Endodermal cell (in vitro differentiated cells): ENCODE measurements at regions not wholly inside any gene's neighbourhood (a gene's known extent, or its start where the extent isn't known, plus 50 kb on each side); places are given as distances from the start of the nearest gene placed in this dataset.

Experiments
- DNase-seq: peaks from one replicate; pipeline ENCODE4 v3.0.0-alpha.2; 2017
- H3K27ac ChIP-seq: 2 replicates; pipeline ENCODE4 v1.5.1; 2013; ENCODE audit warnings: mild to moderate bottlenecking, low read depth, low read length, moderate library complexity
- H3K27me3 ChIP-seq: 2 replicates; pipeline ENCODE4 v1.6.1; 2013; ENCODE audit warnings: mild to moderate bottlenecking, low read length, moderate library complexity; ENCODE audit not compliant: insufficient read depth, control insufficient read depth, poor library complexity, severe bottlenecking
- H3K36me3 ChIP-seq: 2 replicates; pipeline ENCODE4 v1.7.0; 2013; ENCODE audit warnings: mild to moderate bottlenecking, low read length, moderate library complexity; ENCODE audit not compliant: control insufficient read depth, insufficient read depth
- H3K4me1 ChIP-seq: one replicate; pipeline ENCODE4 v1.7.0; 2013; ENCODE audit warnings: low read length; ENCODE audit not compliant: control insufficient read depth, insufficient read depth
- H3K4me3 ChIP-seq: 2 replicates; pipeline ENCODE4 v1.5.1; 2013; ENCODE audit warnings: mild to moderate bottlenecking, low read length, moderate library complexity
- H3K9ac ChIP-seq: 2 replicates; pipeline ENCODE4 v1.6.1; 2013; ENCODE audit warnings: mild to moderate bottlenecking, low read length, moderate library complexity; ENCODE audit not compliant: poor library complexity, severe bottlenecking; ENCODE audit errors: extremely low read depth
- H3K9me3 ChIP-seq: 2 replicates; pipeline ENCODE4 v1.6.1; 2013; ENCODE audit warnings: mild to moderate bottlenecking, low read length, moderate library complexity; ENCODE audit not compliant: control insufficient read depth
- H3K27ac Mint-ChIP-seq: 2 replicates; pipeline ENCODE4 v1.8.0; 2020; ENCODE audit warnings: mixed read lengths
- H3K27me3 Mint-ChIP-seq: 2 replicates; pipeline ENCODE4 v1.8.0; 2021; ENCODE audit warnings: mild to moderate bottlenecking, mixed read lengths; ENCODE audit not compliant: insufficient read depth
- H3K36me3 Mint-ChIP-seq: 2 replicates; pipeline ENCODE4 v1.8.0; 2020; ENCODE audit warnings: low read depth, mixed read lengths
- H3K4me1 Mint-ChIP-seq: 2 replicates; pipeline ENCODE4 v1.8.0; 2020; ENCODE audit warnings: mixed read lengths
- H3K4me3 Mint-ChIP-seq: 2 replicates; pipeline ENCODE4 v1.8.0; 2020; ENCODE audit warnings: mild to moderate bottlenecking, moderate library complexity, mixed read lengths
- H3K9me3 Mint-ChIP-seq: 2 replicates; pipeline ENCODE4 v1.8.0; 2020; ENCODE audit warnings: mild to moderate bottlenecking, mixed read lengths
- WGBS, 2 experiments: methylation state at CpG; one replicate each; pipeline versions ENCODE4 v1.1.5 to v1.1.7; 2013; ENCODE audit warnings: missing lambda C conversion rate in 2 of 2, mixed read lengths in 1 of 2; ENCODE audit not compliant: insufficient coverage in 1 of 2, insufficient read length in 1 of 2; 5-methylcytosine and 5-hydroxymethylcytosine counted together
- TF ChIP-seq, protein P1 (sequence below): fragments of 200-600 bp; sonication (generic); conservative IDR thresholded peaks from 2 replicates; pipeline ENCODE4 v1.5.0; 2021; ENCODE audit warnings: antibody characterized with exemption, mild to moderate bottlenecking

- H3K27ac ChIP-seq, result no peak overlapping the region
- 90 to 92% methylated on average over 1 of the region's 1 CpG for whole genome bisulfite sequencing, 2 experiments
- H3K27me3 ChIP-seq, result no peaks in the 10 kb centered on the region
- Mint-ChIP-seq H3K4me3 (no peak overlapping the region), H3K27me3 (peaks cover 7% of the 10 kb centered on the region), H3K36me3 (no peaks in the 10 kb centered on the region), H3K4me1 (no peaks in the 10 kb centered on the region), H3K27ac (no peak overlapping the region), H3K9me3 (no peaks in the 10 kb centered on the region)
- H3K9me3 ChIP-seq, result no peaks in the 10 kb centered on the region
- no peaks in the 10 kb centered on the region for H3K36me3 ChIP-seq
- no peaks in the 10 kb centered on the region for H3K4me1 ChIP-seq
- DNase-seq, result no peak
- H3K9ac ChIP-seq, result no peak overlapping the region
- TF ChIP-seq, protein P1, sequence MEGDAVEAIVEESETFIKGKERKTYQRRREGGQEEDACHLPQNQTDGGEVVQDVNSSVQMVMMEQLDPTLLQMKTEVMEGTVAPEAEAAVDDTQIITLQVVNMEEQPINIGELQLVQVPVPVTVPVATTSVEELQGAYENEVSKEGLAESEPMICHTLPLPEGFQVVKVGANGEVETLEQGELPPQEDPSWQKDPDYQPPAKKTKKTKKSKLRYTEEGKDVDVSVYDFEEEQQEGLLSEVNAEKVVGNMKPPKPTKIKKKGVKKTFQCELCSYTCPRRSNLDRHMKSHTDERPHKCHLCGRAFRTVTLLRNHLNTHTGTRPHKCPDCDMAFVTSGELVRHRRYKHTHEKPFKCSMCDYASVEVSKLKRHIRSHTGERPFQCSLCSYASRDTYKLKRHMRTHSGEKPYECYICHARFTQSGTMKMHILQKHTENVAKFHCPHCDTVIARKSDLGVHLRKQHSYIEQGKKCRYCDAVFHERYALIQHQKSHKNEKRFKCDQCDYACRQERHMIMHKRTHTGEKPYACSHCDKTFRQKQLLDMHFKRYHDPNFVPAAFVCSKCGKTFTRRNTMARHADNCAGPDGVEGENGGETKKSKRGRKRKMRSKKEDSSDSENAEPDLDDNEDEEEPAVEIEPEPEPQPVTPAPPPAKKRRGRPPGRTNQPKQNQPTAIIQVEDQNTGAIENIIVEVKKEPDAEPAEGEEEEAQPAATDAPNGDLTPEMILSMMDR, result no peak
- no peak overlapping the region for H3K4me3 ChIP-seq
Observed at GRCh38 chr5:54799645-54800044, 185.7 kb downstream of the ESM1 start.

GRCh38 chr5:54795777-54796176 lies 189.6 kb downstream of the ESM1 start:
- no peaks in the 10 kb centered on the region for H3K27me3 ChIP-seq
- no peaks in the 10 kb centered on the region for H3K36me3 ChIP-seq
- no peak overlapping the region for H3K27ac ChIP-seq
- no peaks in the 10 kb centered on the region for H3K4me1 ChIP-seq
- H3K9me3 ChIP-seq, result no peaks in the 10 kb centered on the region
- H3K27me3 Mint-ChIP-seq, result peaks cover 9% of the 10 kb centered on the region
- no peaks in the 10 kb centered on the region for H3K9me3 Mint-ChIP-seq
- H3K27ac Mint-ChIP-seq, result no peak overlapping the region
- TF ChIP-seq, protein P1, result no peak
- no peak overlapping the region for H3K9ac ChIP-seq
- DNase-seq, result no peak
- H3K4me3 ChIP-seq, result no peak overlapping the region
- no peak overlapping the region for H3K4me3 Mint-ChIP-seq
- H3K36me3 Mint-ChIP-seq, result no peaks in the 10 kb centered on the region
- no peaks in the 10 kb centered on the region for H3K4me1 Mint-ChIP-seq

DNA sequence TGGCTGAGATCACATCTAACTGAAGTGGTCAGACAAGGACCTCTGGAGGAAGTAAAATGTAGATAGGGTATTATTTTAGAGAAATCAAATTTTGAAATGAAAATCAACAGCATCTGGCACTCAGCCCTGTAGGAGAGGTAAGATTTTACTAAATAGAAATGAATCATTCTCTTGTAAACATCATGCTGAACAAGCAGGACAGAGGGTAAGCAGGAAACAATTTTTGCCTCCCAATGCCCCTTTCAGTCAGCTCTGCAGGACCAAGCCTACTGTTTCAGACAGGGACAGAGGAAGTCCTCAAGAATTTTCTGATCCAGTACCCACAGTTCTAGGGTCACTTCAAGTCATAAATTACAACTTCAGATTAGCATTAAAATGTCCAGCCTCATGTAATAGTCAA lies 190.1 kb downstream of the ESM1 start:
- no peak overlapping the region for H3K9ac ChIP-seq
- TF ChIP-seq, protein P1, result no peak
- DNase-seq, result no peak
- H3K4me3 ChIP-seq, result no peak overlapping the region
- H3K9me3 Mint-ChIP-seq, result no peaks in the 10 kb centered on the region
- peaks cover 9% of the 10 kb centered on the region for H3K27me3 Mint-ChIP-seq
- no peaks in the 10 kb centered on the region for H3K36me3 Mint-ChIP-seq
- H3K4me3 Mint-ChIP-seq, result no peak overlapping the region
- no peaks in the 10 kb centered on the region for H3K9me3 ChIP-seq
- no peaks in the 10 kb centered on the region for H3K4me1 Mint-ChIP-seq
- no peaks in the 10 kb centered on the region for H3K36me3 ChIP-seq
- H3K27ac ChIP-seq, result no peak overlapping the region
- no peaks in the 10 kb centered on the region for H3K27me3 ChIP-seq
- no peak overlapping the region for H3K27ac Mint-ChIP-seq
- no peaks in the 10 kb centered on the region for H3K4me1 ChIP-seq
